ENCODE measurements at regions not wholly inside any gene's neighbourhood (a gene's known extent, or its start where the extent isn't known, plus 50 kb on each side); places are given as distances from the start of the nearest gene placed in this dataset.

GRCh38 chr14:31942166-31942841 lies 134.8 kb upstream of the ARHGAP5 start (continued):
- TF ChIP-seq PHF8 (conservative IDR thresholded peaks at IDR 0.05; ENCODE audit: low read depth, low read length) (no peak), SAP30 (IDR thresholded peaks at IDR 0.05; ENCODE audit: insufficient read depth, insufficient replicate concordance, low read length) (no peak), ZNF274 (IDR thresholded peaks at IDR 0.05; ENCODE audit: borderline replicate concordance, extremely low read depth, low read length) (no peak), BACH1 (IDR thresholded peaks at IDR 0.05; ENCODE audit: low read length) (no peak)

Measured in H1 (cell line).